ENCODE measurements at regions not wholly inside any gene's neighbourhood (a gene's known extent, or its start where the extent isn't known, plus 50 kb on each side); places are given as distances from the start of the nearest gene placed in this dataset.

- ChIA-PET CTCF (interaction anchor here (0.7 to 2.6 kb wide), 4 partner anchors 11 to 33 kb away, joined by 3 to 12 read pairs (median 4); no protein-coding TSS in a partner anchor), POLR2A (no interaction called here)
- DNase-seq (ENCODE audit: extremely low spot score): no peak
- TF ChIP-seq CTCF (IDR thresholded peaks at IDR 0.05; ENCODE audit: control extremely low read depth, extremely low read depth, low read depth, missing control alignments): no peak
These were observed 62.2 kb upstream of the ALCAM start for GRCh38 chr3:105304487-105304886.

GRCh38 chr3:105315144-105315543, 51.6 kb upstream of the ALCAM start:
- ChIA-PET CTCF (interaction anchor here (1.2 to 1.6 kb wide), 3 partner anchors 9 to 44 kb away, joined by 3 to 5 read pairs (median 3); no protein-coding TSS in a partner anchor), POLR2A (no interaction called here)
- DNase-seq (ENCODE audit: extremely low spot score): no peak
- TF ChIP-seq CTCF (IDR thresholded peaks at IDR 0.05; ENCODE audit: control extremely low read depth, extremely low read depth, low read depth, missing control alignments): no peak

GRCh38 chr3:105315815-105316214, 50.9 kb upstream of the ALCAM start:
- POLR2A ChIA-PET: no interaction called here
- no peak for DNase-seq (ENCODE audit: extremely low spot score)
- no peak for TF ChIP-seq CTCF (IDR thresholded peaks at IDR 0.05; ENCODE audit: control extremely low read depth, extremely low read depth, low read depth, missing control alignments)
- CTCF ChIA-PET: interaction anchor here (1.2 to 1.6 kb wide), 3 partner anchors 9 to 43 kb away, joined by 3 to 5 read pairs (median 3); no protein-coding TSS in a partner anchor

GRCh38 chr3:105316331-105316730, 50.4 kb upstream of the ALCAM start:
- no peak for DNase-seq (ENCODE audit: extremely low spot score)
- ChIA-PET CTCF (interaction anchor here (1.2 to 1.6 kb wide), 3 partner anchors 8 to 43 kb away, joined by 3 to 5 read pairs (median 3); no protein-coding TSS in a partner anchor), POLR2A (no interaction called here)
- no peak for TF ChIP-seq CTCF (IDR thresholded peaks at IDR 0.05; ENCODE audit: control extremely low read depth, extremely low read depth, low read depth, missing control alignments)

All from GM10248 (cell line).